ENCODE measurements at regions not wholly inside any gene's neighbourhood (a gene's known extent, or its start where the extent isn't known, plus 50 kb on each side); places are given as distances from the start of the nearest gene placed in this dataset.

DNA sequence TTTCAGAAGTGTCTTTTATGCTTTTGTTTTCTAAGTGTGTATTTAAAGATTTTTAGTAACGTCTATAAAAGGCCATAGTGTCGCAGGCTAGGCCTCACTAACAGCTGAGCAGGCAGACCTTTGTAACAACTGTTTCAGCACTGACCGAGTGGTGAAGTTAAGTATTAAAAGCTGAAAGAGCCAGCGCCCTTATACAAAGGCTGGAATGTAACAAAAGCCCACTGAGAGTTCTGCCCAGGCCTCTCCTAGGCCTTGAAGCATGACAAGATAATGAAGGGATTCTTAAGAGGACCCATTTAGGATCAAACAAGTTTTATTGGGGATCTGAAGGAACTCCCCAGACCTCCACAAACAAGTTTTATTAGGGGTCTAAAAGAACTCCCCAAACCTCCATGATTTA lies 722.5 kb upstream of the PRKX start:
- TF ChIP-seq, protein P1, sequence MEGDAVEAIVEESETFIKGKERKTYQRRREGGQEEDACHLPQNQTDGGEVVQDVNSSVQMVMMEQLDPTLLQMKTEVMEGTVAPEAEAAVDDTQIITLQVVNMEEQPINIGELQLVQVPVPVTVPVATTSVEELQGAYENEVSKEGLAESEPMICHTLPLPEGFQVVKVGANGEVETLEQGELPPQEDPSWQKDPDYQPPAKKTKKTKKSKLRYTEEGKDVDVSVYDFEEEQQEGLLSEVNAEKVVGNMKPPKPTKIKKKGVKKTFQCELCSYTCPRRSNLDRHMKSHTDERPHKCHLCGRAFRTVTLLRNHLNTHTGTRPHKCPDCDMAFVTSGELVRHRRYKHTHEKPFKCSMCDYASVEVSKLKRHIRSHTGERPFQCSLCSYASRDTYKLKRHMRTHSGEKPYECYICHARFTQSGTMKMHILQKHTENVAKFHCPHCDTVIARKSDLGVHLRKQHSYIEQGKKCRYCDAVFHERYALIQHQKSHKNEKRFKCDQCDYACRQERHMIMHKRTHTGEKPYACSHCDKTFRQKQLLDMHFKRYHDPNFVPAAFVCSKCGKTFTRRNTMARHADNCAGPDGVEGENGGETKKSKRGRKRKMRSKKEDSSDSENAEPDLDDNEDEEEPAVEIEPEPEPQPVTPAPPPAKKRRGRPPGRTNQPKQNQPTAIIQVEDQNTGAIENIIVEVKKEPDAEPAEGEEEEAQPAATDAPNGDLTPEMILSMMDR (IDR thresholded peaks at IDR 0.05) = no peak
- POLR2A ChIA-PET = no interaction called here
- CTCF ChIA-PET = no interaction called here
- ATAC-seq (no peak), DNase-seq (no peak)
- no peak overlapping the region for H3K27ac Mint-ChIP-seq
- no peaks in the 10 kb centered on the region for H3K36me3 Mint-ChIP-seq (ENCODE audit: low read depth)
- H3K9me3 Mint-ChIP-seq = no peaks in the 10 kb centered on the region
- no peak overlapping the region for H3K4me3 Mint-ChIP-seq
- intact Hi-C loops (cut with micrococcal nuclease) = no loop called here
- H3K27me3 Mint-ChIP-seq = no peaks in the 10 kb centered on the region
- H3K4me1 Mint-ChIP-seq (ENCODE audit: low read depth) = no peaks in the 10 kb centered on the region

DNA sequence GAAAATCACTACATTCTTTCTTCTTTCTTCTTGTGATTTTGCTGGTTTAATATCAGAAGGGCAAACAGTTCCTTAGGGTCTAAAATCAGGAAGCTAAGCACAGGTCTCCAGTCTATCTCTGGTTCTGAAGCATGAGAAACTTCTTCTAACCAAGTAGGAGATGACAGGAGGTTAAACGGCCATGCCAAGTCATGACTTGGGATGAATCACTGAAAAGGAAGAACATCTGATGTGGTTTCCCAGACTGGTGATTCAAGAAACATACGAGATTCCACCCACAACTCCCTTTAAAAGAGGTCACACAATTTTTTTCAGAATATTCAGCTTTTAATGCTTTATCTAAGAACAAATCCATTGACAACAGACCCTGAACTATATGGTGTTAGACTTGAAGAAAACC lies 684.0 kb upstream of the PRKX start:
- H3K4me1 Mint-ChIP-seq (ENCODE audit: low read depth) = no peaks in the 10 kb centered on the region
- intact Hi-C loops (cut with micrococcal nuclease) = no loop called here
- TF ChIP-seq, protein P1 (IDR thresholded peaks at IDR 0.05) = no peak
- POLR2A ChIA-PET = no interaction called here
- ATAC-seq = no peak
- no peak overlapping the region for H3K4me3 Mint-ChIP-seq
- CTCF ChIA-PET = no interaction called here
- no peak overlapping the region for H3K27ac Mint-ChIP-seq
- no peaks in the 10 kb centered on the region for H3K36me3 Mint-ChIP-seq (ENCODE audit: low read depth)
- DNase-seq = no peak
- H3K27me3 Mint-ChIP-seq = no peaks in the 10 kb centered on the region
- no peaks in the 10 kb centered on the region for H3K9me3 Mint-ChIP-seq

DNA sequence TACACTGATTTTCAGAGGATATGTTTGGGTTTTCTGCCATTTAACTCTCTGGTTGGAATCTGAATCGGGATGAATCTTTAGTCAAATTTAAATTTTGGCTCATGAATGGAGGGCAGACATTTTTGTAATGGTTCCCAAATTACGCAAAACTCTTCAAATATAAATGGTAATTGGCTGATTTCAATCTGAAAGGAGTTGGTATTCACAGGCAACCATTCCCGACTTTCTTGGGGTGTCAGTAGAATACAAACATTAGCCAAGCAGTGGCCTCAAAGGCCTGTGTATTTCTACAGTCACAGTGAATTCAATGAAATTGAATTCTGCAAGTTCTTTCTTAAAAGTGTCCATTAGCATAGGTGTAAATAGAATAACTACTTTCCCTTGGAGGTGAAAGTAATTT lies 668.8 kb upstream of the PRKX start:
- H3K27me3 Mint-ChIP-seq = no peaks in the 10 kb centered on the region
- CTCF ChIA-PET = no interaction called here
- peaks cover 3% of the 10 kb centered on the region for H3K9me3 Mint-ChIP-seq
- DNase-seq (no peak), ATAC-seq (no peak)
- no peaks in the 10 kb centered on the region for H3K36me3 Mint-ChIP-seq (ENCODE audit: low read depth)
- no peaks in the 10 kb centered on the region for H3K4me1 Mint-ChIP-seq (ENCODE audit: low read depth)
- TF ChIP-seq, protein P1 (IDR thresholded peaks at IDR 0.05) = no peak
- H3K27ac Mint-ChIP-seq = no peak overlapping the region
- intact Hi-C loops (cut with micrococcal nuclease) = no loop called here
- H3K4me3 Mint-ChIP-seq = no peak overlapping the region
- POLR2A ChIA-PET = no interaction called here

DNA sequence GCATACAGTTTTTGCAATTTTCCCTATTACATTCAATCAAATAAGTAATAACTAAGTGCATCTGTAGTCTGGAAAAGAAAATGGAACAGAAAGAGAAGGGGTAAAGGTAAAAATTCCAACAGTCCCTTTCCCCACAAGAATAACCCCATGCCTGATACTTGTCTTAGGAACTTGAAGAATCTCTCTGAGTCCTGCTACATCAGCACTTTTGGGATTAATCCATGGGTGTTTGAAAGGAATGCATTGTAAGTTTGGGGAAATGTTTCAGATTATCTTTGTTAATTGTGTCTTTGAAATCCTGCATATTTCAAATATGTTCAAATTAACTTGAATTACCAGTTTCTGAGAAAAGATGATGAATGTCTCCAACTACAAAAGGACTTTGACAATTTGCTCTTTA lies 667.3 kb upstream of the PRKX start:
- Mint-ChIP-seq H3K27me3 (no peaks in the 10 kb centered on the region), H3K27ac (no peak overlapping the region), H3K9me3 (peaks cover 4% of the 10 kb centered on the region), H3K4me1 (ENCODE audit: low read depth) (no peaks in the 10 kb centered on the region), H3K36me3 (ENCODE audit: low read depth) (no peaks in the 10 kb centered on the region), H3K4me3 (no peak overlapping the region)
- DNase-seq (no peak), ATAC-seq (no peak)
- TF ChIP-seq, protein P1 (IDR thresholded peaks at IDR 0.05) = no peak
- CTCF ChIA-PET = no interaction called here
- intact Hi-C loops (cut with micrococcal nuclease) = no loop called here
- POLR2A ChIA-PET = no interaction called here

DNA sequence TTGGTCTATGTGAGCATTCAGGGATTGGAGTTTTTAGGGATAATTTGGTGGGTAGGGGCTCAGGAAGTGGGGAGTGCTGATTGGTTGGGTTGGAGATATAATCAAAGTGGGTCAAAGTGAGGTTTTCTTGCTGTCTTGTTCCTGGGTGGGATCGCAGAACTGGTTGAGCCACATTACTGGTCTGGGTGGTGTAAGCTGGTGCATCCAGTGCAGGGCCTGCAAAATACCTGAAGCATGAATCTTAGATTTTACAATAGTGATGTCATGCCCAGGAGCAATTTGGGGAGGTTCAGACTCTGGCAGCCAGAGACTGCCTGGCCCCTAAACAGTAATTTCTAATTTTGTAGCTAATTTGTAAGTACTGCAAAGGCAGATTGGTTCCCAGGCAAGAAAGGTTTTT lies 665.6 kb upstream of the PRKX start:
- TF ChIP-seq, protein P1 (IDR thresholded peaks at IDR 0.05) = no peak
- Mint-ChIP-seq H3K36me3 (ENCODE audit: low read depth) (no peaks in the 10 kb centered on the region), H3K4me3 (no peak overlapping the region), H3K27me3 (no peaks in the 10 kb centered on the region), H3K9me3 (peaks cover 6% of the 10 kb centered on the region), H3K4me1 (ENCODE audit: low read depth) (no peaks in the 10 kb centered on the region), H3K27ac (no peak overlapping the region)
- intact Hi-C loops (cut with micrococcal nuclease) = no loop called here
- POLR2A ChIA-PET = no interaction called here
- ATAC-seq (no peak), DNase-seq (no peak)
- CTCF ChIA-PET = no interaction called here
